ENCODE measurements at regions not wholly inside any gene's neighbourhood (a gene's known extent, or its start where the extent isn't known, plus 50 kb on each side); places are given as distances from the start of the nearest gene placed in this dataset.

- H3K4me3 ChIP-seq (ENCODE audit: low read depth, low read length), result no peak overlapping the region
- no peak for DNase-seq (ENCODE audit: low read depth, low spot score)
- in situ Hi-C loops (cut with HindIII; ENCODE audit: low sequenced_read_pairs), result no loop called here
- TF ChIP-seq, protein P1, sequence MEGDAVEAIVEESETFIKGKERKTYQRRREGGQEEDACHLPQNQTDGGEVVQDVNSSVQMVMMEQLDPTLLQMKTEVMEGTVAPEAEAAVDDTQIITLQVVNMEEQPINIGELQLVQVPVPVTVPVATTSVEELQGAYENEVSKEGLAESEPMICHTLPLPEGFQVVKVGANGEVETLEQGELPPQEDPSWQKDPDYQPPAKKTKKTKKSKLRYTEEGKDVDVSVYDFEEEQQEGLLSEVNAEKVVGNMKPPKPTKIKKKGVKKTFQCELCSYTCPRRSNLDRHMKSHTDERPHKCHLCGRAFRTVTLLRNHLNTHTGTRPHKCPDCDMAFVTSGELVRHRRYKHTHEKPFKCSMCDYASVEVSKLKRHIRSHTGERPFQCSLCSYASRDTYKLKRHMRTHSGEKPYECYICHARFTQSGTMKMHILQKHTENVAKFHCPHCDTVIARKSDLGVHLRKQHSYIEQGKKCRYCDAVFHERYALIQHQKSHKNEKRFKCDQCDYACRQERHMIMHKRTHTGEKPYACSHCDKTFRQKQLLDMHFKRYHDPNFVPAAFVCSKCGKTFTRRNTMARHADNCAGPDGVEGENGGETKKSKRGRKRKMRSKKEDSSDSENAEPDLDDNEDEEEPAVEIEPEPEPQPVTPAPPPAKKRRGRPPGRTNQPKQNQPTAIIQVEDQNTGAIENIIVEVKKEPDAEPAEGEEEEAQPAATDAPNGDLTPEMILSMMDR (IDR thresholded peaks at IDR 0.05; ENCODE audit: low read depth, low read length), result no peak
Observed at GRCh38 chr7:106418094-106418493, 133.3 kb upstream of the NAMPT start.

GRCh38 chr7:106417273-106417902 is 132.6 kb upstream of the NAMPT start:
- H3K4me3 ChIP-seq (ENCODE audit: low read depth, low read length), result no peak overlapping the region
- DNase-seq (ENCODE audit: low read depth, low spot score), result no peak
- in situ Hi-C loops (cut with HindIII; ENCODE audit: low sequenced_read_pairs), result no loop called here
- TF ChIP-seq, protein P1 (IDR thresholded peaks at IDR 0.05; ENCODE audit: low read depth, low read length), result no peak

DNA sequence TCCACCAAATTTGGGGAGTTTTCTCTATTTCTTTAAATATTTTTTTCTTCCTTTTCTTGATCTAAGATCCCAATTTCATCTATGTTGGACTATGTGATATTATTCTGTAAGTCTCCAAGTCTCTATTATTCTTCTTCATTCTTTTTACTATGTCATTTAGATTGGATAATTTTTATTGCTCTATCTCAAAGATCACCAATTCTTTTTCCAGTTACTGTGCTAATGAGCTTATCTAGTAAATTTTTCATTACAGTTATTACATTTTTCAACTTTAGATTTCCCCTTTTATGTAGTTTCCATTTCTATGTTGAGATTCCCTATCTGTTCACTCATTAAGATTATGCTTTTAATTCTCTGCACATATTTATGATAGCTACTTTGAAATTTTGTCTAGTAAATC is 131.6 kb upstream of the NAMPT start:
- TF ChIP-seq, protein P1 (IDR thresholded peaks at IDR 0.05; ENCODE audit: low read depth, low read length), result no peak
- H3K4me3 ChIP-seq (ENCODE audit: low read depth, low read length), result no peak overlapping the region
- DNase-seq (ENCODE audit: low read depth, low spot score), result no peak
- in situ Hi-C loops (cut with HindIII; ENCODE audit: low sequenced_read_pairs), result no loop called here

GRCh38 chr7:106415433-106415832 is 130.7 kb upstream of the NAMPT start:
- TF ChIP-seq, protein P1 (IDR thresholded peaks at IDR 0.05; ENCODE audit: low read depth, low read length), result no peak
- no peak overlapping the region for H3K4me3 ChIP-seq (ENCODE audit: low read depth, low read length)
- no peak for DNase-seq (ENCODE audit: low read depth, low spot score)
- in situ Hi-C loops (cut with HindIII; ENCODE audit: low sequenced_read_pairs), result no loop called here

DNA sequence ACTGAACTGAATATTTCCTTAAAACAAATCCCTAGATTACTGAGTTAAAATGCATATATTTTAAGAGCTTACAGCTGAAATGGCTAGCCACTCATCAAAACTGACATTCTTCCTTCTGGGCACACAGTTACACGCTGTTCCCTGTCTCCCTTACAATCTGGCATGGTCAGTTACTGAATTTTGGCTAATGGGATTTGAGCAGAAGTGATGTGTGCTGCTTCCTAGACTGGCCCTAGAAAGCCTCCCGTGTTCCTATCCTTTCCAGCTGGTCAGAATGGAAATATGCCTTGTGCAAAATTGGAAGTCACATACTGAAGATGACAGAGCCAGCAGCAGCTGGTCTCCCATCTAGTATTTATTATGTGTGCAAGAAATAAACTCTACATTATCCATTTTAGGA is 128.7 kb upstream of the NAMPT start:
- H3K4me3 ChIP-seq (ENCODE audit: low read depth, low read length), result no peak overlapping the region
- DNase-seq (ENCODE audit: low read depth, low spot score), result no peak
- in situ Hi-C loops (cut with HindIII; ENCODE audit: low sequenced_read_pairs), result no loop called here
- TF ChIP-seq, protein P1 (IDR thresholded peaks at IDR 0.05; ENCODE audit: low read depth, low read length), result no peak

DNA sequence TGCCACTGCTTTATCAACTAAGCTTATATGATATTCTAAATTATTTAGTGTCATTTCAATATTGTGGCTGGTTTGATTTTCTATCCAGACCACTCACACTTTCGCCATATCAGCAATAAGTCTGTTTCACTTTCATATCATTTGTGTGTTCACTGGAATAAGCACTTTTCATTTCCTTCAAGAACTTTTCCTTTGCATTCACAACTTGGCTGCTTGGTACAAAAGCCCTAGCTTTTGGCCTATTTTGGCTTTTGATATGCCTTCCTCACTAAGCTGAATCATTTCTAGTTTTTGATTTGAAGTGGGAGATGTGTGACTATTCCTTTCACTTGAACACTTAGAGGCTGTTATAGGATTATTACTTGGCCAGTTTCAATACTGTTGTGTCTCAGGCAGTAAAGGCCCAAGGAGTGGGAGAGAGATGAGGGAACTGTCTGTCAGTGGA is 120.9 kb upstream of the NAMPT start:
- DNase-seq (ENCODE audit: low read depth, low spot score), result no peak
- no peak overlapping the region for H3K4me3 ChIP-seq (ENCODE audit: low read depth, low read length)
- in situ Hi-C loops (cut with HindIII; ENCODE audit: low sequenced_read_pairs), result no loop called here
- TF ChIP-seq, protein P1 (IDR thresholded peaks at IDR 0.05; ENCODE audit: low read depth, low read length), result no peak
